Neural progenitor cell (in vitro differentiated cells): ENCODE measurements at regions not wholly inside any gene's neighbourhood (a gene's known extent, or its start where the extent isn't known, plus 50 kb on each side); places are given as distances from the start of the nearest gene placed in this dataset.

ENCODE experiments used
- CTCF ChIP-seq: fragments of 200-600 bp; sonication (generic); IDR thresholded peaks from 2 replicates; pipeline ENCODE4 v1.5.1; 2017; ENCODE audit warnings: antibody characterized with exemption, mild to moderate bottlenecking
- EZH2 ChIP-seq: fragments of 200-600 bp; sonication (generic); IDR thresholded peaks from 2 replicates; pipeline ENCODE4 v1.6.1; 2017; ENCODE audit warnings: antibody characterized with exemption, mild to moderate bottlenecking, moderate library complexity

- TF ChIP-seq CTCF (no peak), EZH2 (no peak)
These were observed 111.0 kb downstream of the FOXL3 start for GRCh38 chr7:400901-401485.
